ENCODE measurements at regions not wholly inside any gene's neighbourhood (a gene's known extent, or its start where the extent isn't known, plus 50 kb on each side); places are given as distances from the start of the nearest gene placed in this dataset.
A peak's percentile ranks its signal among the peaks of the same experiment; 100 is the strongest.

GRCh38 chr2:234377761-234378391, 119.0 kb downstream of the ARL4C start:
- Histone ChIP-seq H3K79me2 (ENCODE audit: control insufficient read depth, insufficient read depth, low read length, poor library complexity) (no peaks in the 10 kb centered on the region), H3K36me3 (ENCODE audit: control insufficient read depth in 1 of 2, insufficient read depth in 2 of 2, low read length in 2 of 2) (no peaks in the 10 kb centered on the region), H3K4me1 (ENCODE audit: control insufficient read depth in 1 of 2, insufficient read depth in 2 of 2, low read length in 2 of 2) (no peaks in the 10 kb centered on the region), H3K27me3 (ENCODE audit: insufficient read depth, low read length) (no peaks in the 10 kb centered on the region), H4K8ac (ENCODE audit: low read depth, low read length) (no peak overlapping the region), H3K14ac (ENCODE audit: low read length) (no peak overlapping the region), H3K23ac (ENCODE audit: low read length) (no peak overlapping the region), H4K91ac (ENCODE audit: low read depth, low read length) (peak overlapping the region; percentile 78), H3K9me3 (ENCODE audit: insufficient read depth, low read depth, low read length) (no peaks in the 10 kb centered on the region), H3K4me3 (ENCODE audit: low read depth, low read length) (no peak overlapping the region), H2BK12ac (ENCODE audit: low read length) (peak overlapping the region; percentile 65), H4K12ac (ENCODE audit: low read depth, low read length) (no peak overlapping the region), H3K4me2 (ENCODE audit: low read length) (no peak overlapping the region), H2BK120ac (ENCODE audit: insufficient read depth, low read length, poor library complexity) (peak overlapping the region; percentile 47), H2BK5ac (ENCODE audit: low read depth, low read length, poor library complexity) (no peak overlapping the region), H3K9ac (ENCODE audit: low read length) (no peak overlapping the region), H2AFZ (ENCODE audit: insufficient read depth, low read length, poor library complexity) (no peak overlapping the region), H3K18ac (ENCODE audit: low read length) (no peak overlapping the region), H2AK5ac (ENCODE audit: low read length) (no peak overlapping the region), H3K27ac (ENCODE audit: low read depth, low read length) (no peak overlapping the region), H3K79me1 (ENCODE audit: low read length) (no peaks in the 10 kb centered on the region), H3K4ac (ENCODE audit: low read depth, low read length) (no peak overlapping the region)
- no CpG with 5 or more reads among the region's 12 CpGs for WGBS (ENCODE audit: extremely low coverage, insufficient coverage, insufficient read length)
- peak in 1 of 2 donors; percentile 7 for DNase-seq

- no peak overlapping the region for H3K23ac ChIP-seq (ENCODE audit: low read length)
- no peak for DNase-seq
- H2BK12ac ChIP-seq (ENCODE audit: low read length): no peak overlapping the region
- no peaks in the 10 kb centered on the region for H3K4me1 ChIP-seq (ENCODE audit: control insufficient read depth in 1 of 2, insufficient read depth in 2 of 2, low read length in 2 of 2)
- no peak overlapping the region for H2AFZ ChIP-seq (ENCODE audit: insufficient read depth, low read length, poor library complexity)
- no peak overlapping the region for H2AK5ac ChIP-seq (ENCODE audit: low read length)
- no peak overlapping the region for H3K27ac ChIP-seq (ENCODE audit: low read depth, low read length)
- no peak overlapping the region for H3K9ac ChIP-seq (ENCODE audit: low read length)
- no peak overlapping the region for H3K14ac ChIP-seq (ENCODE audit: low read length)
- no peaks in the 10 kb centered on the region for H3K9me3 ChIP-seq (ENCODE audit: insufficient read depth, low read depth, low read length)
- no CpG with 5 or more reads among the region's 3 CpGs for WGBS (ENCODE audit: extremely low coverage, insufficient coverage, insufficient read length)
- H3K79me1 ChIP-seq (ENCODE audit: low read length): no peaks in the 10 kb centered on the region
- no peak overlapping the region for H3K4me3 ChIP-seq (ENCODE audit: low read depth, low read length)
- H3K4me2 ChIP-seq (ENCODE audit: low read length): no peak overlapping the region
- H3K79me2 ChIP-seq (ENCODE audit: control insufficient read depth, insufficient read depth, low read length, poor library complexity): no peaks in the 10 kb centered on the region
- no peak overlapping the region for H2BK120ac ChIP-seq (ENCODE audit: insufficient read depth, low read length, poor library complexity)
- no peak overlapping the region for H4K12ac ChIP-seq (ENCODE audit: low read depth, low read length)
- H2BK5ac ChIP-seq (ENCODE audit: low read depth, low read length, poor library complexity): no peak overlapping the region
- no peaks in the 10 kb centered on the region for H3K27me3 ChIP-seq (ENCODE audit: insufficient read depth, low read length)
- H3K36me3 ChIP-seq (ENCODE audit: control insufficient read depth in 1 of 2, insufficient read depth in 2 of 2, low read length in 2 of 2): no peaks in the 10 kb centered on the region
- H3K4ac ChIP-seq (ENCODE audit: low read depth, low read length): no peak overlapping the region
- no peak overlapping the region for H3K18ac ChIP-seq (ENCODE audit: low read length)
- no peak overlapping the region for H4K91ac ChIP-seq (ENCODE audit: low read depth, low read length)
- H4K8ac ChIP-seq (ENCODE audit: low read depth, low read length): no peak overlapping the region
Measured at GRCh38 chr2:234376229-234376628, 120.7 kb downstream of the ARL4C start.

- no peak overlapping the region for H3K23ac ChIP-seq (ENCODE audit: low read length)
- H3K4me2 ChIP-seq (ENCODE audit: low read length): no peak overlapping the region
- H3K27me3 ChIP-seq (ENCODE audit: insufficient read depth, low read length): no peaks in the 10 kb centered on the region
- H2BK12ac ChIP-seq (ENCODE audit: low read length): no peak overlapping the region
- H3K9ac ChIP-seq (ENCODE audit: low read length): no peak overlapping the region
- no peak overlapping the region for H4K12ac ChIP-seq (ENCODE audit: low read depth, low read length)
- no peaks in the 10 kb centered on the region for H3K36me3 ChIP-seq (ENCODE audit: control insufficient read depth in 1 of 2, insufficient read depth in 2 of 2, low read length in 2 of 2)
- no peak overlapping the region for H2BK5ac ChIP-seq (ENCODE audit: low read depth, low read length, poor library complexity)
- no peak overlapping the region for H2AFZ ChIP-seq (ENCODE audit: insufficient read depth, low read length, poor library complexity)
- DNase-seq: no peak
- H3K27ac ChIP-seq (ENCODE audit: low read depth, low read length): no peak overlapping the region
- H2AK5ac ChIP-seq (ENCODE audit: low read length): no peak overlapping the region
- H3K79me1 ChIP-seq (ENCODE audit: low read length): no peaks in the 10 kb centered on the region
- H3K4me3 ChIP-seq (ENCODE audit: low read depth, low read length): no peak overlapping the region
- H3K79me2 ChIP-seq (ENCODE audit: control insufficient read depth, insufficient read depth, low read length, poor library complexity): no peaks in the 10 kb centered on the region
- no peak overlapping the region for H3K14ac ChIP-seq (ENCODE audit: low read length)
- no peak overlapping the region for H3K4ac ChIP-seq (ENCODE audit: low read depth, low read length)
- no peak overlapping the region for H3K18ac ChIP-seq (ENCODE audit: low read length)
- no peak overlapping the region for H4K91ac ChIP-seq (ENCODE audit: low read depth, low read length)
- no peak overlapping the region for H4K8ac ChIP-seq (ENCODE audit: low read depth, low read length)
- H3K4me1 ChIP-seq (ENCODE audit: control insufficient read depth in 1 of 2, insufficient read depth in 2 of 2, low read length in 2 of 2): no peaks in the 10 kb centered on the region
- no peaks in the 10 kb centered on the region for H3K9me3 ChIP-seq (ENCODE audit: insufficient read depth, low read depth, low read length)
- WGBS (ENCODE audit: extremely low coverage, insufficient coverage, insufficient read length): no CpG with 5 or more reads among the region's 6 CpGs
- no peak overlapping the region for H2BK120ac ChIP-seq (ENCODE audit: insufficient read depth, low read length, poor library complexity)
Measured at GRCh38 chr2:234375176-234375880, 121.6 kb downstream of the ARL4C start.

- no peak overlapping the region for H4K91ac ChIP-seq (ENCODE audit: low read depth, low read length)
- H4K12ac ChIP-seq (ENCODE audit: low read depth, low read length): no peak overlapping the region
- no peak overlapping the region for H2AFZ ChIP-seq (ENCODE audit: insufficient read depth, low read length, poor library complexity)
- H3K4ac ChIP-seq (ENCODE audit: low read depth, low read length): no peak overlapping the region
- no peak overlapping the region for H3K4me3 ChIP-seq (ENCODE audit: low read depth, low read length)
- no peak overlapping the region for H3K18ac ChIP-seq (ENCODE audit: low read length)
- no peak overlapping the region for H2BK12ac ChIP-seq (ENCODE audit: low read length)
- H2BK5ac ChIP-seq (ENCODE audit: low read depth, low read length, poor library complexity): no peak overlapping the region
- no peak overlapping the region for H2AK5ac ChIP-seq (ENCODE audit: low read length)
- H3K27me3 ChIP-seq (ENCODE audit: insufficient read depth, low read length): no peaks in the 10 kb centered on the region
- H4K8ac ChIP-seq (ENCODE audit: low read depth, low read length): no peak overlapping the region
- no peak overlapping the region for H3K27ac ChIP-seq (ENCODE audit: low read depth, low read length)
- H3K79me2 ChIP-seq (ENCODE audit: control insufficient read depth, insufficient read depth, low read length, poor library complexity): no peaks in the 10 kb centered on the region
- no peak overlapping the region for H3K23ac ChIP-seq (ENCODE audit: low read length)
- no peak overlapping the region for H2BK120ac ChIP-seq (ENCODE audit: insufficient read depth, low read length, poor library complexity)
- DNase-seq: no peak
- H3K36me3 ChIP-seq (ENCODE audit: control insufficient read depth in 1 of 2, insufficient read depth in 2 of 2, low read length in 2 of 2): no peaks in the 10 kb centered on the region
- no peak overlapping the region for H3K4me2 ChIP-seq (ENCODE audit: low read length)
- H3K4me1 ChIP-seq (ENCODE audit: control insufficient read depth in 1 of 2, insufficient read depth in 2 of 2, low read length in 2 of 2): no peaks in the 10 kb centered on the region
- no peak overlapping the region for H3K9ac ChIP-seq (ENCODE audit: low read length)
- H3K9me3 ChIP-seq (ENCODE audit: insufficient read depth, low read depth, low read length): no peaks in the 10 kb centered on the region
- no CpG with 5 or more reads among the region's 5 CpGs for WGBS (ENCODE audit: extremely low coverage, insufficient coverage, insufficient read length)
- H3K79me1 ChIP-seq (ENCODE audit: low read length): no peaks in the 10 kb centered on the region
- no peak overlapping the region for H3K14ac ChIP-seq (ENCODE audit: low read length)
Measured at GRCh38 chr2:234374736-234375135, 122.1 kb downstream of the ARL4C start.
